Left ventricle myocardium inferior (tissue), 1 donor: ENCODE measurements at regions not wholly inside any gene's neighbourhood (a gene's known extent, or its start where the extent isn't known, plus 50 kb on each side); places are given as distances from the start of the nearest gene placed in this dataset.

Experiments
- DNase-seq: peaks from one replicate; pipeline ENCODE4 v3.0.0-alpha.2; 2020
- H3K27ac ChIP-seq: fragments of 200-600 bp; replicated peaks from 2 replicates; pipeline ENCODE4 v1.8.0; 2021
- H3K27me3 ChIP-seq: fragments of 200-600 bp; 2 replicates; pipeline ENCODE4 v1.8.0; 2021; ENCODE audit warnings: low read depth
- H3K36me3 ChIP-seq: fragments of 200-600 bp; 2 replicates; pipeline ENCODE4 v1.8.0; 2021
- H3K4me1 ChIP-seq: fragments of 200-600 bp; 2 replicates; pipeline ENCODE4 v1.8.0; 2021
- H3K4me3 ChIP-seq: fragments of 200-600 bp; 2 replicates; pipeline ENCODE4 v1.8.0; 2021; ENCODE audit warnings: mild to moderate bottlenecking, moderate library complexity
- H3K9me3 ChIP-seq: fragments of 200-600 bp; replicated peaks from 2 replicates; pipeline ENCODE4 v1.8.0; 2021
- intact Hi-C: fragments of 100-400 bp; cut with micrococcal nuclease; formaldehyde crosslinking; loops from one replicate; pipeline ENCODE4 v1.11.0; 2022
- TF ChIP-seq, protein P1 (sequence below): fragments of 200-600 bp; IDR thresholded peaks from 2 replicates; pipeline ENCODE4 v1.8.0; 2021; ENCODE audit warnings: antibody characterized with exemption, mild to moderate bottlenecking, borderline replicate concordance
- donor health status: DM: no; HTN: yes; CAD: no; lungs with severe emphysema.

GRCh38 chr11:105489446-105489845, 120.4 kb upstream of the GRIA4 start:
- H3K36me3 ChIP-seq, result no peaks in the 10 kb centered on the region
- TF ChIP-seq, protein P1, sequence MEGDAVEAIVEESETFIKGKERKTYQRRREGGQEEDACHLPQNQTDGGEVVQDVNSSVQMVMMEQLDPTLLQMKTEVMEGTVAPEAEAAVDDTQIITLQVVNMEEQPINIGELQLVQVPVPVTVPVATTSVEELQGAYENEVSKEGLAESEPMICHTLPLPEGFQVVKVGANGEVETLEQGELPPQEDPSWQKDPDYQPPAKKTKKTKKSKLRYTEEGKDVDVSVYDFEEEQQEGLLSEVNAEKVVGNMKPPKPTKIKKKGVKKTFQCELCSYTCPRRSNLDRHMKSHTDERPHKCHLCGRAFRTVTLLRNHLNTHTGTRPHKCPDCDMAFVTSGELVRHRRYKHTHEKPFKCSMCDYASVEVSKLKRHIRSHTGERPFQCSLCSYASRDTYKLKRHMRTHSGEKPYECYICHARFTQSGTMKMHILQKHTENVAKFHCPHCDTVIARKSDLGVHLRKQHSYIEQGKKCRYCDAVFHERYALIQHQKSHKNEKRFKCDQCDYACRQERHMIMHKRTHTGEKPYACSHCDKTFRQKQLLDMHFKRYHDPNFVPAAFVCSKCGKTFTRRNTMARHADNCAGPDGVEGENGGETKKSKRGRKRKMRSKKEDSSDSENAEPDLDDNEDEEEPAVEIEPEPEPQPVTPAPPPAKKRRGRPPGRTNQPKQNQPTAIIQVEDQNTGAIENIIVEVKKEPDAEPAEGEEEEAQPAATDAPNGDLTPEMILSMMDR, result no peak
- no peak overlapping the region for H3K4me3 ChIP-seq
- no peaks in the 10 kb centered on the region for H3K9me3 ChIP-seq
- H3K27me3 ChIP-seq, result no peaks in the 10 kb centered on the region
- DNase-seq, result no peak
- no peak overlapping the region for H3K27ac ChIP-seq
- intact Hi-C loops, result no loop called here
- no peaks in the 10 kb centered on the region for H3K4me1 ChIP-seq

GRCh38 chr11:105486929-105487328, 122.9 kb upstream of the GRIA4 start:
- TF ChIP-seq, protein P1, result no peak
- intact Hi-C loops, result no loop called here
- DNase-seq, result no peak

GRCh38 chr11:105469931-105470330, 139.9 kb upstream of the GRIA4 start:
- Histone ChIP-seq H3K9me3 (no peaks in the 10 kb centered on the region), H3K4me1 (no peaks in the 10 kb centered on the region), H3K4me3 (no peak overlapping the region), H3K27ac (no peak overlapping the region), H3K36me3 (no peaks in the 10 kb centered on the region), H3K27me3 (no peaks in the 10 kb centered on the region)
- intact Hi-C loops, result no loop called here
- DNase-seq, result no peak
- TF ChIP-seq, protein P1, result no peak

More at GRCh38 chr11:105486929-105487328, 122.9 kb upstream of the GRIA4 start:
- Histone ChIP-seq H3K27ac (no peak overlapping the region), H3K9me3 (no peaks in the 10 kb centered on the region), H3K4me1 (no peaks in the 10 kb centered on the region), H3K4me3 (no peak overlapping the region), H3K27me3 (no peaks in the 10 kb centered on the region), H3K36me3 (no peaks in the 10 kb centered on the region)

DNA sequence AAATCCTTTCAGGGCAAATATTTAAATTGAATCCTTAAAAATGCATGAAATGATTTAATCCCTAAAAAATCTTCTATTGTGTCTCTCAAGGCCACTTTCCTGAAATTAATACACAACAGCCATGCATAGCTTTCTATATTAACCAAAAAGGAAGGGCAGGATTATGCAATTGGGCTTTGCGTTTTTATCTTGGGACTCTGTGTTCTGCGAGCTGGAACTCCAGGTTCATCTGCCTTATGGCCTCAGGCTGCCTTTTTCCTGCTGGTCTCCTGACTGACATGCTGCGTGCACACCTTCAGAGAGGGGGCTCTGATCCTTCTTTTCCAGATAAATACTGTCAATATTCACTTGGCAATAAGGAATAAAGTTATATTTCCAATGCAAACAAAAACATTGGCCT, 141.7 kb upstream of the GRIA4 start:
- no peak for DNase-seq
- intact Hi-C loops, result no loop called here
- TF ChIP-seq, protein P1, result no peak

DNA sequence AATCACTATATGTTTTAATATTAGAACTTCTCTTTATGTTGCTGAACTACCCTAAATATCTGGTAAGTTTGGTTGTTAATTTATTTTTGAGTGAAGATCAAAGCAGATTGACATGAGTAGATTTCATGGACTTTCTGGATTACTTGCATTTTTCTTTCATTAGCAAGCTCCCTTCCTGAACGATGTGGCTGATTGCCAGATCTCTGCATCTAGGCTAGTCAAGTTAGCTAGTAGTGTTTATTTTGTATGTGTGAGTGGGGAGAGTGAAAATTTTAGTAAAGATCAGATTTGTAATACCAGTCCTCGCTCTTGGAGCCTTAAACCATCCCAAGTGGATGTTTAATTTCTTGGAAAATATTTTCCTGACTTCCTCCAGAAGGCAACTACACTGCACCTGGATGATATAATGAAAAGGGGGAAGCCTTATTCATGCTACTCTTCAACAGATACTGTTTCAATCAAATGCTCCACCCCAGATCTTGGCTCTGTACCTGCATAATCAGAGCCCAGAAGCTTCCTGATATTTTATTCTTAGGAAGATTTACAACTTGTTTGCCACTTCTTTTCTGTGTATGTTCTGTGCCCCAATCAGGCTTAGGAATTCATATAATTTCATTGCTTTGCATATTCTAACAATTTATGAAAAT, 143.2 kb upstream of the GRIA4 start:
- Histone ChIP-seq H3K9me3 (no peaks in the 10 kb centered on the region), H3K27me3 (no peaks in the 10 kb centered on the region), H3K4me1 (no peaks in the 10 kb centered on the region), H3K4me3 (no peak overlapping the region), H3K36me3 (no peaks in the 10 kb centered on the region), H3K27ac (no peak overlapping the region)
- DNase-seq, result no peak
- intact Hi-C loops, result no loop called here
- TF ChIP-seq, protein P1, result no peak

More for the DNA sequence above, 141.7 kb upstream of the GRIA4 start:
- Histone ChIP-seq H3K4me3 (no peak overlapping the region), H3K36me3 (no peaks in the 10 kb centered on the region), H3K27me3 (no peaks in the 10 kb centered on the region), H3K27ac (no peak overlapping the region), H3K4me1 (no peaks in the 10 kb centered on the region), H3K9me3 (no peaks in the 10 kb centered on the region)
